ENCODE measurements at regions not wholly inside any gene's neighbourhood (a gene's known extent, or its start where the extent isn't known, plus 50 kb on each side); places are given as distances from the start of the nearest gene placed in this dataset.

- TF ChIP-seq CTCF (IDR thresholded peaks at IDR 0.05; ENCODE audit: low read depth, low read length, missing input control) = no peak
- no peak for TF ChIP-seq MAX (IDR thresholded peaks at IDR 0.05)
- TF ChIP-seq SP1 (IDR thresholded peaks at IDR 0.05) = no peak
- no peak for TF ChIP-seq HNF4G (IDR thresholded peaks at IDR 0.05)
- no peak for TF ChIP-seq FOXA1 (IDR thresholded peaks at IDR 0.05)
- TF ChIP-seq TAF1 (conservative IDR thresholded peaks at IDR 0.05) = no peak
- no peak for TF ChIP-seq REST (IDR thresholded peaks at IDR 0.05)
- TF ChIP-seq ZBTB33 (IDR thresholded peaks at IDR 0.05) = no peak
- TF ChIP-seq EGR1 (IDR thresholded peaks at IDR 0.05; ENCODE audit: low read depth in 2 of 2) = no peak
- TF ChIP-seq GABPA (IDR thresholded peaks at IDR 0.05 in 1 of 2, conservative IDR thresholded peaks at IDR 0.05 in 1 of 2) = no peak
- TF ChIP-seq RAD21 (IDR thresholded peaks at IDR 0.05) = no peak
- no peak for TF ChIP-seq YY1 (IDR thresholded peaks at IDR 0.05)
- no peak for TF ChIP-seq RXRA (IDR thresholded peaks at IDR 0.05)
- no peak for TF ChIP-seq JUND (IDR thresholded peaks at IDR 0.05)
Observed at GRCh38 chrX:118878977-118879376, 55.4 kb downstream of the ZCCHC12 start.
